H9 (cell line): ENCODE measurements at regions not wholly inside any gene's neighbourhood (a gene's known extent, or its start where the extent isn't known, plus 50 kb on each side); places are given as distances from the start of the nearest gene placed in this dataset.

Source experiments
- DNase-seq: peaks from one replicate; pipeline ENCODE4 v3.0.0-alpha.2; 2017
- H2AFZ ChIP-seq: one replicate; pipeline ENCODE4 v1.6.1; 2013; ENCODE audit warnings: mild to moderate bottlenecking, low read length, control low read depth, moderate library complexity
- H2AK5ac ChIP-seq: 2 replicates; pipeline ENCODE4 v1.6.1; 2013; ENCODE audit warnings: low read length, control low read depth, mixed read lengths; ENCODE audit not compliant: insufficient read length
- H2BK120ac ChIP-seq: one replicate; pipeline ENCODE4 v1.6.1; 2013; ENCODE audit warnings: low read depth, mild to moderate bottlenecking, low read length, control low read depth, inconsistent platforms; ENCODE audit not compliant: poor library complexity, severe bottlenecking
- H2BK12ac ChIP-seq: 2 replicates; pipeline ENCODE4 v1.6.1; 2013; ENCODE audit warnings: low read length, control low read depth, mixed read lengths, low read depth; ENCODE audit not compliant: insufficient read length
- H2BK15ac ChIP-seq: 2 replicates; pipeline ENCODE4 v1.6.1; 2013; ENCODE audit warnings: low read depth, low read length, control low read depth
- H2BK20ac ChIP-seq: one replicate; pipeline ENCODE4 v1.6.1; 2013; ENCODE audit warnings: low read depth, mild to moderate bottlenecking, low read length, control low read depth, inconsistent platforms; ENCODE audit not compliant: poor library complexity, severe bottlenecking
- H2BK5ac ChIP-seq: 2 replicates; pipeline ENCODE4 v1.6.1; 2013; ENCODE audit warnings: low read length, control low read depth, mixed read lengths; ENCODE audit not compliant: insufficient read length
- H3K14ac ChIP-seq: 2 replicates; pipeline ENCODE4 v1.6.1; 2013; ENCODE audit warnings: low read length, control low read depth; ENCODE audit not compliant: insufficient read depth
- H3K18ac ChIP-seq: 2 replicates; pipeline ENCODE4 v1.6.1; 2013; ENCODE audit warnings: low read depth, mild to moderate bottlenecking, mixed read lengths, low read length, control low read depth; ENCODE audit not compliant: insufficient read length
- H3K23ac ChIP-seq: 2 replicates; pipeline ENCODE4 v1.6.1; 2013; ENCODE audit warnings: low read length, control low read depth, mixed read lengths, low read depth; ENCODE audit not compliant: insufficient read length
- H3K23me2 ChIP-seq: 2 replicates; pipeline ENCODE4 v1.6.1; 2013; ENCODE audit warnings: low read depth, mild to moderate bottlenecking, mixed read lengths, low read length, control low read depth; ENCODE audit not compliant: insufficient read length, poor library complexity, severe bottlenecking
- H3K27ac ChIP-seq: 2 replicates; pipeline ENCODE4 v1.5.1; 2013; ENCODE audit warnings: low read length, control low read depth, mixed read lengths, low read depth; ENCODE audit not compliant: insufficient read length
- H3K27me3 ChIP-seq: 2 replicates; pipeline ENCODE4 v1.6.1; 2013; ENCODE audit warnings: low read length, control low read depth, inconsistent platforms; ENCODE audit not compliant: insufficient read depth
- H3K4ac ChIP-seq: 2 replicates; pipeline ENCODE4 v1.6.1; 2013; ENCODE audit warnings: low read depth, mild to moderate bottlenecking, control low read depth, inconsistent platforms, low read length, moderate library complexity
- H3K4me1 ChIP-seq: 2 replicates; pipeline ENCODE4 v1.6.1; 2013; ENCODE audit warnings: low read length, control low read depth, inconsistent platforms; ENCODE audit not compliant: insufficient read depth
- H3K4me2 ChIP-seq: 2 replicates; pipeline ENCODE4 v1.6.1; 2013; ENCODE audit warnings: low read length, control low read depth, mixed read lengths; ENCODE audit not compliant: insufficient read length, insufficient read depth
- H3K56ac ChIP-seq: 2 replicates; pipeline ENCODE4 v1.6.1; 2013; ENCODE audit warnings: low read depth, mild to moderate bottlenecking, mixed read lengths, low read length, control low read depth; ENCODE audit not compliant: insufficient read length
- H3K79me1 ChIP-seq: 2 replicates; pipeline ENCODE4 v1.6.1; 2013; ENCODE audit warnings: low read depth, mild to moderate bottlenecking, moderate library complexity, low read length, control low read depth, inconsistent platforms; ENCODE audit not compliant: insufficient read depth, poor library complexity, severe bottlenecking
- H3K79me2 ChIP-seq: 2 replicates; pipeline ENCODE4 v1.6.1; 2013; ENCODE audit warnings: low read length, control low read depth, inconsistent platforms; ENCODE audit not compliant: insufficient read depth
- H3K9ac ChIP-seq: 2 replicates; pipeline ENCODE4 v1.6.1; 2013; ENCODE audit warnings: low read length, control low read depth, mixed read lengths; ENCODE audit not compliant: insufficient read length; ENCODE audit errors: extremely low read depth
- H3K9me3 ChIP-seq: one replicate; pipeline ENCODE4 v1.6.1; 2013; ENCODE audit warnings: low read depth, low read length, inconsistent platforms; ENCODE audit not compliant: control insufficient read depth
- H3T11ph ChIP-seq: one replicate; pipeline ENCODE4 v1.6.1; 2013; ENCODE audit warnings: mild to moderate bottlenecking, low read length, control low read depth, inconsistent platforms
- H4K20me1 ChIP-seq: one replicate; pipeline ENCODE4 v1.6.1; 2013; ENCODE audit not compliant: control insufficient read depth, insufficient read length, insufficient read depth
- H4K5ac ChIP-seq: 2 replicates; pipeline ENCODE4 v1.6.1; 2013; ENCODE audit warnings: low read depth, mild to moderate bottlenecking, mixed read lengths, low read length, control low read depth; ENCODE audit not compliant: insufficient read length
- H4K8ac ChIP-seq: replicated peaks from 2 replicates; pipeline ENCODE4 v1.6.1; 2013; ENCODE audit warnings: low read length, control low read depth, mixed read lengths, low read depth; ENCODE audit not compliant: insufficient read length
- H4K91ac ChIP-seq: 2 replicates; pipeline ENCODE4 v1.6.1; 2013; ENCODE audit warnings: low read depth, mild to moderate bottlenecking, moderate library complexity, mixed read lengths, low read length, control low read depth; ENCODE audit not compliant: insufficient read length
- H3K27ac Mint-ChIP-seq, 3 experiments: 2 replicates in 2 of 3; 3 replicates in 1 of 3; pipeline ENCODE4 v1.8.0; 2020 to 2021; ENCODE audit warnings: mixed read lengths in 3 of 3, mild to moderate bottlenecking in 1 of 3, moderate library complexity in 1 of 3
- H3K27me3 Mint-ChIP-seq: 2 replicates; pipeline ENCODE4 v1.8.0; 2021; ENCODE audit warnings: low read depth, mild to moderate bottlenecking, moderate library complexity, mixed read lengths
- H3K36me3 Mint-ChIP-seq, 3 experiments: 2 replicates in 2 of 3; 3 replicates in 1 of 3; pipeline ENCODE4 v1.8.0; 2020 to 2021; ENCODE audit warnings: low read depth in 3 of 3, mixed read lengths in 3 of 3; ENCODE audit not compliant: insufficient read depth in 1 of 3
- H3K4me1 Mint-ChIP-seq, 2 experiments: 2 replicates each; pipeline ENCODE4 v1.8.0; 2020; ENCODE audit warnings: mixed read lengths in 2 of 2
- H3K4me3 Mint-ChIP-seq, 2 experiments: 2 replicates in 1 of 2; 3 replicates in 1 of 2; pipeline ENCODE4 v1.8.0; 2020 to 2021; ENCODE audit warnings: mild to moderate bottlenecking in 2 of 2, mixed read lengths in 2 of 2, moderate library complexity in 1 of 2
- H3K9me3 Mint-ChIP-seq, 2 experiments: 2 replicates in 1 of 2; 3 replicates in 1 of 2; pipeline ENCODE4 v1.8.0; 2020; ENCODE audit warnings: mild to moderate bottlenecking in 2 of 2, mixed read lengths in 2 of 2, moderate library complexity in 1 of 2
- WGBS: extraction: QIAGEN DNeasy Blood & Tissue Kit; methylation state at CpG from one replicate; pipeline ENCODE4 v1.1.7; 2013; ENCODE audit warnings: missing lambda C conversion rate, low lambda C conversion rate, mixed read lengths; ENCODE audit not compliant: insufficient read length; ENCODE audit errors: extremely low coverage; 5-methylcytosine and 5-hydroxymethylcytosine counted together
- TF ChIP-seq, protein P1 (sequence below): fragments of 200-600 bp; sonication (generic); conservative IDR thresholded peaks from 3 replicates; pipeline ENCODE4 v1.8.0; 2021; ENCODE audit warnings: antibody characterized with exemption, mild to moderate bottlenecking

DNA sequence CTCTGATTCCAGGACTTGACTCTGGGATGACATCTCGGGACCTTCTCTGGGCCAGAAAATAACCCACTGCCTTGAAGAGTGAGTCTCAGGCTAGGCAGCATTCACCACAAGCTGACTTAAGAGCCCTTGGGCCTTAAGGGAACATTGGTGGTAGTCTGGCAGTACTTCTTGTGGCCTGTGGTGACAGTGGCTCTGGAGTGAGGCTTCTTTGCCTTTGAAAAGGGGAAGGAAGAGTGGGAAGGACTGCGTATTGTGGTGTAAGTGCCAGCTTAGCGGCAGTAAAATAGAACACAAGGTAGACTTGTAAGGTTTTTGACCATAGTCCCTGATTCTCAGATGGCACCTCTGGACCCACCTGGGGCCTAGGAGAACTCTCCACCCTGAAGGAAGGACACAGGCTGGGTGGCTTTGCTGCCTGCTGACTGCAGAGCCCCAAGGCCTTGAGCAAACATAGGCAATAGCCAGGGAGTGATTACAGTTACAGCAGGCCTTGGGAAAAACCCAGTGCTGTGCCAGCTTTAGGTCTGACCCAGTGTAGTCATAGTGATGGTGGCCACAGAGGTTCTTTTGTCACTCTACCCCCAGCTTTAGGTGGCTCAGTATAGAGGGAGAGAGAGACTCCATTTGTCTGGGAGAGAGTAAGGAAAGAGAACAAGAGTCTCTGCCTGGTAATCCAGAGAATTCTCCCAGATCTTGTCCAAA lies 483.9 kb downstream of the SH2D4B start:
- Histone ChIP-seq H3T11ph (no peak overlapping the region), H3K4me1 (no peaks in the 10 kb centered on the region), H3K9ac (no peak overlapping the region), H3K27me3 (no peaks in the 10 kb centered on the region), H3K14ac (no peak overlapping the region), H3K4ac (no peak overlapping the region), H3K23ac (no peak overlapping the region), H4K8ac (no peak overlapping the region), H2BK20ac (no peak overlapping the region), H2BK5ac (no peak overlapping the region), H3K18ac (no peak overlapping the region), H3K9me3 (no peaks in the 10 kb centered on the region), H3K27ac (no peak overlapping the region), H2BK12ac (no peak overlapping the region), H3K79me2 (no peaks in the 10 kb centered on the region), H2AK5ac (no peak overlapping the region), H3K23me2 (no peaks in the 10 kb centered on the region), H4K5ac (no peak overlapping the region), H3K4me2 (no peak overlapping the region), H2BK15ac (no peak overlapping the region), H4K91ac (no peak overlapping the region), H2BK120ac (no peak overlapping the region), H4K20me1 (no peaks in the 10 kb centered on the region), H3K79me1 (no peaks in the 10 kb centered on the region), H3K56ac (no peak overlapping the region), H2AFZ (no peak overlapping the region)
- H3K27me3 Mint-ChIP-seq: no peaks in the 10 kb centered on the region; the same call in none of the 2 replicates
- H3K4me1 Mint-ChIP-seq: peaks cover 2% of the 10 kb centered on the region in 2 experiments; a peak in 1 of 4 replicates
- H3K27ac Mint-ChIP-seq: peak overlapping the region in 1 of 3 experiments; percentile 55; a peak in 1 of 7 replicates
- no peak overlapping the region for H3K4me3 Mint-ChIP-seq
- peaks cover 0 to 3% (median 0%) of the 10 kb centered on the region in 3 experiments; a peak in 1 of 7 replicates for H3K36me3 Mint-ChIP-seq
- H3K9me3 Mint-ChIP-seq: peaks cover 4 to 9% of the 10 kb centered on the region in 2 experiments; a peak in 3 of 5 replicates
- DNase-seq: no peak
- TF ChIP-seq, protein P1, sequence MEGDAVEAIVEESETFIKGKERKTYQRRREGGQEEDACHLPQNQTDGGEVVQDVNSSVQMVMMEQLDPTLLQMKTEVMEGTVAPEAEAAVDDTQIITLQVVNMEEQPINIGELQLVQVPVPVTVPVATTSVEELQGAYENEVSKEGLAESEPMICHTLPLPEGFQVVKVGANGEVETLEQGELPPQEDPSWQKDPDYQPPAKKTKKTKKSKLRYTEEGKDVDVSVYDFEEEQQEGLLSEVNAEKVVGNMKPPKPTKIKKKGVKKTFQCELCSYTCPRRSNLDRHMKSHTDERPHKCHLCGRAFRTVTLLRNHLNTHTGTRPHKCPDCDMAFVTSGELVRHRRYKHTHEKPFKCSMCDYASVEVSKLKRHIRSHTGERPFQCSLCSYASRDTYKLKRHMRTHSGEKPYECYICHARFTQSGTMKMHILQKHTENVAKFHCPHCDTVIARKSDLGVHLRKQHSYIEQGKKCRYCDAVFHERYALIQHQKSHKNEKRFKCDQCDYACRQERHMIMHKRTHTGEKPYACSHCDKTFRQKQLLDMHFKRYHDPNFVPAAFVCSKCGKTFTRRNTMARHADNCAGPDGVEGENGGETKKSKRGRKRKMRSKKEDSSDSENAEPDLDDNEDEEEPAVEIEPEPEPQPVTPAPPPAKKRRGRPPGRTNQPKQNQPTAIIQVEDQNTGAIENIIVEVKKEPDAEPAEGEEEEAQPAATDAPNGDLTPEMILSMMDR: no peak
- WGBS: no CpG with 5 or more reads among the region's 3 CpGs
